Loucy (cell line): ENCODE measurements at regions not wholly inside any gene's neighbourhood (a gene's known extent, or its start where the extent isn't known, plus 50 kb on each side); places are given as distances from the start of the nearest gene placed in this dataset.

ENCODE experiments used
- CTCF ChIP-seq: fragments of 200-600 bp; sonication (generic); conservative IDR thresholded peaks from 2 replicates; pipeline ENCODE4 v1.5.1; 2014; ENCODE audit warnings: mild to moderate bottlenecking, antibody characterized with exemption, low read length
- EZH2phosphoT487 ChIP-seq: fragments of 200-600 bp; IDR thresholded peaks from 2 replicates; pipeline ENCODE4 v1.6.1; 2018; ENCODE audit warnings: antibody characterized with exemption, mild to moderate bottlenecking, moderate library complexity, borderline replicate concordance

- TF ChIP-seq CTCF (no peak), EZH2phosphoT487 (no peak)
Observed at GRCh38 chr11:82533628-82534327, 199.9 kb downstream of the FAM181B start.
